ENCODE measurements at regions not wholly inside any gene's neighbourhood (a gene's known extent, or its start where the extent isn't known, plus 50 kb on each side); places are given as distances from the start of the nearest gene placed in this dataset.

DNA sequence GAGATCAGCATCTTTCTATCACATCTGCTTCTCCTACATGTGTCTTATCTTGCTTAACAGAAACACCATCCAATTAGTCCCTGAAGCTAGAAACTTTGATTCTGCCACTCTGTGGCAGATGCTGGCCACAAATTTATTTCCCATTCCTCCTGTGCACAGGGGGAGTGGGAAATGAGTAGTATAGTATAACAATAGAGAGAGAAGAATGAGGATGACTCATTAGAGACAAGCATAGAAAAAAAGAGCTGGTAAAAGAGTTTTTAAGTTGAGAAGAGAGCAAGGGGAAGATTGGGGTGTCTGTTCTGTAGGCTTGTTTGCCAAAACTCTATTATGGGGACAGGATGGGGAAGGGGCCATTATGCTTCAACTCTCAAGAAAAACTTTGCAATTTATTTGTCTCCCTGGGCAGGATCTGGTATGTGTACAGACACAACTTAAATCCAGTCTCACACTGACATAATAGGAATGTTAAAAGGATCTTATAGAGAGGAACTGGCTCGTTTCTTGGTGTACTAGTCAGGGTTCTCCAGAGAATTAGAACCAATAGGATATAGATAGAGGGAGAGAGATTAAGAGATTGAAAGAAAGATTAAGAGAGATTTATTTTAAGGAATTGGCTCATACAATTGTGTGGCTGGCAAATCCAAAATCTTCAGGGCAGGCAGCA is 142.6 kb upstream of the CPSF6 start:
- no peak for DNase-seq (ENCODE audit: low spot score)

DNA sequence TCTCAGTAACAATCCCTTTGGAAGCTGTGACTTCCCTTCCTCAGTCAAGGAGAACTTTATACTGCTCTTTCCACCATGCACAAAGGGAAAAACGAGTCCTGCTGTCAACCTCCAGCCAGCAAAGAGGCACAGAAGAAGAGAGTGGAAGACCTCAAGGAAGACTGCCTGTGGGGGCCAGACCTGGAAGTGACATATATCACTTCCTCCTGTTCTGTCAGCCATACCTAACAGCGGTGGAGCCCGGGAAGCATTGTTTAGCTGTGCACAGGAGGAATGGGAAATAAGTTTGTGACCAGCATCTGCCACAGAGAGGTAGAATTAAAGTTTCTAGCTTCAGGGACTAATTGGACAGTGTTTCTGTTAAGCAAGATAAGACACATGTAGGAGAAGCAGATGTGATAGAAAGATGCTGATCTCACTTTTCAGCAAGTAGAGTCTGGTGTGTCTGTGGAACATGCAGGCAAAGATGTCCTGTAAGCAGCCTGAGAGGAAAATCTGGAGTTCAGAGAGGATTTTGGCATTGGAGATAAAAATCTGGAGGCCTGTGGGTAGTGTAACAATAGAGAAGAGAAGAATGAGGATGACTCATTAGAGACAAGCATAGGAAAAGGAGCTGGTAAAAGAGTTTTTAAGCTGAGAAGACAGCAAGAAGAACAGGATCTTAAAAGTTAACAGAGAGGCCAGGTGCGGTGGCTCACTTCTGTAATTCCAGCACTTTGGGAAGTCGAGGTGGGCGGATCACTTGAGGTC is 141.6 kb upstream of the CPSF6 start:
- no peak for DNase-seq (ENCODE audit: low spot score)

DNA sequence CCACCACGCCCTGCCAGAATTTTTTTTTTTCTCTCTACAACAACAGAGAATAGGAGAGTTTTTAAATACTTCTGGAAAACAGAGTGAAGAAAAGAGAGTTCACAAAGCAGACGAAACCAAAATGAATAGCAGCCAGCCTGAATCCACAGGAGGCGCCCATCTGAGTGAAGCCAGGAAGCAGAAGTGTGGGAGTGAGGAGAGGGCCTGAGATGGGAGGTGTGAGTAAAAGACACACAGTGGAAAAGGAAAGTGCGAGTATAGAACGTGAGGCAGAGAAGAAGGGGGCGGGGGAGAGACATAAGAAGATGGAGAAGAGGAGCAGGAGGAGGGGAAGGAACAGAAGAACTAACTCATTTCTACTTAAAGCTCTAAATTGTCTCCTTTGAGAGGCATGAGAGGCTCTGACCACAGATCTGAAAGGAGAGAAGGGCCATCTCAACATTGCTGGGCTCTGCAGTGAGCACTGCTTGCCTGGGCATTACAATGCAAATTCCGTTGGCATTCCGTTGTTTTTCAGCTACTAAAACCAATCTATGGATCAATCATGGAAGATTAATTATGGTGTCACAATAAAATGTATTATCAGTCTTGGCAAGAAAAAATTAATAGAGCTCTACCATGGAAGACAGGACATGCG is 140.1 kb upstream of the CPSF6 start:
- no peak for DNase-seq (ENCODE audit: low spot score)

DNA sequence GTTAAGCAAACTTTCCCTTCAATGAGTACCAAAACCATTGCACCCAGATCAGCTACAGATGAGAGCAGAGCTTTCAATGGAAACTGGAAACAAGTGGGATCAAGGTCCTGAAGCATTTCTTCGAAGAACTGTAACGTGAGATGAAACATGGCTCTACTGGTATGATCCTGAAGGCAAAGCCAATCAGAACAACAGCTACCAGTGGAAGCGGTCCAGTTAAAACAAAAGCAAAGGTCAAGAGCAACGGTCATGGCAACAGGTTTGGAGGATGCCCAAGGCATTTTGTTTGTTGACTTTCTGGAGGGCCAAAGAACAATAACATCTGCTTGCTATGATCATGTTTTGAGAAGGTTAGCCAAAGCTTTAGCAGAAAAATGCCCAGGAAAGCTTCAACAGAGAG is 137.9 kb upstream of the CPSF6 start:
- no peak for DNase-seq (ENCODE audit: low spot score)

DNA sequence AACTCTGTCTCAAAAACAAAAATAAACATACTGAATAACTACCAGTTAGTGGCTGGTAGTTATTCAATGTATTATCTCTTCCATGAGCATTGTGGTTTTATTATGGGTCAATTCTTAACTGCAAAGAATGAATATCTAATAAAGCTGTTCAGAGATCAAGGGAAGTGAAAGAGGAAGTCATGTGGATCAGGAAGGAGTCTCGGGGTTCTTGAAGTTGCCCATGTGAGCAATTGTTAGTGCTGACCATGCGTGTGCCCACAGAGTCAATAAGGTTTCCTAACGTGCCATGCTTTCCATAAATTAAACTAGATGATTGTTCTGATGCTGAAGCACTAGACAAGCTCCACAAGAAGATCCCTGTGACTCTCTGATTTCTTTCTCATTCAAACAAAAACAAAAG is 136.5 kb upstream of the CPSF6 start:
- peak; percentile 33 for DNase-seq (ENCODE audit: low spot score)

DNA sequence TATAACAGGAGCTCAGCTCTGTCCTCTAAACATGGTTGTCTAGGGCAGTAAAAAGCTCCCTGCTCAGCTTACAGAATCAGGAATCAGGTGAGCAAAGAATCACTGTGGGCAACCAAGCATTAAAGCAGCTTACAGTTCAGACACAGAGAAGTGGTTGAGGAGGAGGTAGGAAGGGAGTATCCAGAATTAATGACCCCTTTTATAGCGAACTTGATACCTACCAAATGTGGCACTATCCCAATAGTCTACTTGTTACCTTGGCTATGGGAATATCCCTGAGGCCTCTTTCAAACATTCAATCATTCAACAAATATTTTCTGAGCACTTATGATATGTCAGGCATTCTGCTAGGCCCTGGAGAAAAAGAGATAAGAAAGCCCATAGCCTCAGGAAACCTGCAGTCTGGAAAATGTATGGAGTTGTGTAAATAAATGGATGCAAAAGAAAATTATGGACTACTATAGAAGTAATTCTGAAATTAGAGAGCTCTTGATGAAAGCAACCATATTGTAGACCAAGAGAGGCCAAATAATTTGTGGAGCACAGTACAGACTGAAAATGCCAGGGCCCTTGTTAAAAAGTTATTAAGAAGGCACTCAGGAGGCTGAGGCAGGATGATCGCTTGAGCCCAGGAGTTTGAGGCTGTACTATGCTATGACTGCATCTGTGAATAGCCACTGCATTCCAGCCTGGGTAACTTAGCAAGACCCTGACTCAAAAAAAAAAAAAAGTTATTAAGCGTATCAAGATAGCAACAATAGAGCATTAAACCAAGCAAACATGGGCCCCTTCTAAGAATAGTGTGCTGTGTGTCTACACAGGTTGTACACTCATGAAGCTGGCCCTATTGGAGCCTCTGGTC is 134.0 kb upstream of the CPSF6 start:
- DNase-seq (ENCODE audit: low spot score): no peak

DNA sequence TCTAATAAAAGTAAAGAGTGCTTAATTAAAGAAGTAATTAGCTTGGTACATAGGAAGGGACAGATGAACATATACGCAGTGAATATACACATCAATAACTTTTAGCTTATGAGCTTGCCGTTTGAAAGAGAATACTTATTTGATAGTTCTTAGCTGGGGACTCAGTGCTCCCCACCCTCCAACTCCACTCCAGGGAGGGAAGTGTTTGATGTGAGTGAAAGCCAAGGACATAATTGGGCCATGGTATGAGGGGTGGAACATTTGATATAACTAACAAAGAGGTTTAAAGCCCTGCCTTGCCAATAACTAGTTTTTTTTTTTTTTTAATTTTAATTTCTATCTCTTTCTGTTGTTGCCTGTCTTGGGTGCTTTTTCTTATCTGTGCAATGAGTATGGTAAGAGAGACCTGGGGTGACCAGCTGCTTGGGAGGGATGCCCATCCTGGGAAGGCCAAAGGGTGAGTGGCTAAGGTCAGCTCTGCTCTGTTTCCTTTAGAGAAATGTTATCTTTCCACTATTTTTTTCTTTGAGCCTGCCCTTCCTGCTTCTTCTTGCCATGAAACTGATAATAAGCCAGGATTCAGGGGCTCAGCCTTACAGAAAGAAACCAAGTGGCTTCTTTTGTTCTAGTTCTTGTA is 132.8 kb upstream of the CPSF6 start:
- no peak for DNase-seq (ENCODE audit: low spot score)

DNA sequence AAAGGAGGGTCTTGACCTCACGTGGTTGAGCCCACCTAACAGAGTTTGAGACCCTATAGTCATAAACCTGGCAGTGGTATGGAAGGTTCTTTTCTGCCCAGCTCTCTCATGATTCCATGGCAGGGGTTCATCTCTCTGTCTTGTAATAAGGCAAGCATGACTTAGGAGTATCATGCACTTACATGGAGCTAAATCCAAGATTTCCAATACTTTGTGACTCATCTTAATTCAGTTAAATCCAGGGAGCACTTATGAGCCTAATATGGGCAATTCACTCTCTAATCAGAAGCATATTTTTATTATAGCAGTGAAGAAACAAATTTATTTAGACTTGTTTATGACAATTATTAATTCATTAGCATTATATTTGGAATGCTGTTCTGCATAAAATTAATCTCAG is 131.8 kb upstream of the CPSF6 start:
- DNase-seq (ENCODE audit: low spot score): no peak

DNA sequence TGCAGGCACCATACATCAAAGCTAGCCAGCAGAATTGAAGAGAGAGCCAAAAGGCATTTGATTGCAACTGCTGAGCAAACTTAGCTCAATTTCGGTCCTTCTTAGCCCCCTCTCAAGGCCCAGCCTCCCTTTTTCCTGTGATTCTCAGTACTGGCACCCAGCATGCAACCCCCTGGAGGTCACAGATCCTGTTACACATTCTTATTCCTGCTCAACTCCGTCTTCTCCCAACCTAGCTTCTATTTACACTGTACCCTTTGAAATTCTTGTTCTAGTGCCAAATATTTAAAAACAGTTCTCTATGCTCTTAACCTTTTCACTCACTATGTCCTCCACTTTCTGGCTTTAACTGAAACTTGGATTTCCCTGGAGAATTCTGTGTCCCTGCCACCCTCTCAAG is 131.3 kb upstream of the CPSF6 start:
- no peak for DNase-seq (ENCODE audit: low spot score)

DNA sequence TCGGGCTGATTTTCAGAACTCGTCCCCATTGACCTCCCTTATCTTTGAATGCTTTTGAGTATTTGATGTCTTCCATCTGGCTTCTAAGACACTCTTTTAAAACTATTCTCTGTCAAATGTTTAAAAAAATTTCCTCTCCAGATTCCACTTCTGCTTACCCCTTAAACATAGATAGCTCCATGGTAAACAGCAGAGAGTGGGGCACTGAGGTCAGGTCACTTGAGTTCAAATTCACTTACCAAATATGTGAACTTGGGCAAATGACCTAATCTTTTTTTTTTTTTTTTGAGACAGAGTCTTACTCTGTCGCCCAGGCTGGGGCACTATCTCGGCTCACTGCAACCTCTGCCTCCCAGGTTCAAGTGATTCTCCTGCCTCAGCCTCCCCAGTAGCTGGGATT is 126.8 kb upstream of the CPSF6 start:
- no peak for DNase-seq (ENCODE audit: low spot score)

DNA sequence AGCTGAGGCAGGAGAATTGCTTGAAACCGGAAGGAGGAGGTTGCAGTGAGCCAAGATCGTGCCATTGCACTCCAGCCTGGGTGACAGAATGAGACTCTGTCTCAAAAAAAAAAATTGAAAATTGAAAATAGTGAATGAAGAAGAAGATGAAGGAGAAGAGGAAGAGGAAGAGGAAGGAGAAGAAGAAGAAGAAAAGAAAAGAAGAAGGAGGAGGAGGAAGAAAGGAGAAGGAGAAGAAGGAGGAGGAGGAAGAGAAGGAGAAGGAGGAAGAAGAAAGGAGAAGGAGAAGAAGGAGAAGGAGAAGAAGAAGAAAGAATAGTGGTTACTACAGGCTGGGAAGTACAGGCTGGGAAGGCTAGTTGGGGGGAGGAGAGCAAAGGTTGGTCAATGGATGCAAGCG is 124.3 kb upstream of the CPSF6 start:
- DNase-seq (ENCODE audit: low spot score): no peak

DNA sequence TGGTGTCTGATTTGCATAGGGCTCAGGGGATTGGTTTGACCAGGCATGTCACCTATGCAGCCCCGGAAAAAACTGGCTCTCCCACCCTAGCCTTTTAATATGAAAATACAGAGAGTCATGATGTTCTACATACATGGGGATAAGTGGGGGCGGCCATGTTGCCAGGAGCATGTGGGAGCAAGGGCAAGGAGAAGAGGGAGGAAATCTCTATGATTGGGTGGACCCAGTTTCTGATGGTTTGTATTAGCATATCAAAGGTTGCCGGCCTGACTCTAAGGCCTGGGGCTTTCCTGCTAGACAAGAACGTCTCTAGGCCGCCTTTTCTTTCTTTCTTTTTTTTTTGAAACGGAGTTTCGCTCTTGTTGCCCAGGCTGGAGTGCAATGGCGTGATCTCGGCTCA is 123.4 kb upstream of the CPSF6 start:
- no peak for DNase-seq (ENCODE audit: low spot score)

DNA sequence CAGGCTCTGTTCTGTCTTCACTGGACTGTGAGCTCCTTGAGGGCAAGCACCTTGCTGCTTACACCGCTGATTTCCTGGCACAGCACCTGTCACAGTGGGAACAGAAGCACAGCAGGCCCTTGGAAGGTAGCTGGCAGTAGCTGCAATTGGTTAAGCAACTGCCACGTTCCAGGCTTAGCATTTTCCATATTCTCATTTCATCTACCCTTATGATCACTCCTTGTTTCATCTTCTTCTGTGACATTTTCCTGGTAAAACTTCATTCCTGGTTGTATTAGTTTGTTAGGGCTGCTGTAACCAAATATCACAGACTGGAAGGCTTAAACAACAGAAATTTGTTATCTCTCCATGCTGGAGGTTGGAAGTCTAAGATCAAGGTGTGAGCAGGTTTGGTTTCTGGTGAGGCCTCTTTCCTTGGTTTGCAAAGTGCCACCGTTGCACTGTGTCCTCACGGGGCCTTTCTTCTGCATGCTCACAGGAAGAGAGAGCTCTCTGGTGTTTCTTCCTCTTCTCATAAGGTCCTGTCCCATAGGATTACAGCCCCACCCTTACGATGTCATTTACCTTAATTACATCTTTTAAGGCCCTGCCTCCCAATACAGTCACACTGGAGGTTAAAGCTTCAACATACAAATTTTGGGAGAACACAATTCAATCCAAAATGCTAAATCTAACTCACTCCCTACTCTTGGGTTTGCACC is 121.7 kb upstream of the CPSF6 start:
- no peak for DNase-seq (ENCODE audit: low spot score)

DNA sequence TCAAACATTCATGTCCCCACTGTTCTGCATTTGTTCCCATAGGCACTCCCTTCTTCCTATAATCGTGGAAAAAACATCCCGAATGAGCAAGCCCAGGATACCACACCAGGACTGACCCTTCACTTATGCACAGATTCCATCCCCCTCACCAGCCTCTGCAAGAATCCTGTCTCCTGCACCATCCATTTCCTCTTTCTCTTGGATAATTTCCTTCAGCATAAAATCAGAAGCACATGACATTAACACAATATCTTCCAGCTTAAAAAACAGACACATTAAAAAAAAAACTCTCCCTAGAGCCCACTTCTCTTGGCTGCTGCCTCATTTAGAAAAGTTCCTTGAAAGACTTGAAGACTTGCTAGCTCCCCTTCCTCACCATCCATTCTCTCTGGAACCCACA is 120.9 kb upstream of the CPSF6 start:
- DNase-seq (ENCODE audit: low spot score): no peak

DNA sequence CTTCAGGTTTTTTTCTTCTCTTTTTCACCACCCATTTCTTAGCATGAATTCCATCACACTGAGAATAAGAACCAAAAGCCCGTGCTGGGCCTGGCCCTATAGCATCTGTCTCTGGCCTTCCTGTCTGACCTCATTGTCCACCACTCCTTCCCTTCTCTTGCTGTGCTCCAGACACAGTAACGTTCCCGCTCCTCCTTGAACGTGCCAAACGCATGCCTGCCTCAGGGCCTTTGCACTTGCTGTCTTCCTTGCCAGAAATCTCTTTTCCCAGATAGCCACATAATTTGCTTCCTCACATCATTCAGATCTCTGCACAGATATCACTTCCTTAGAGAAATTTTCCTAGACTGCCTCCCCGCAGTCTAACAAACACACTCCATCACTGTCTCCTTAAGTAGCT is 119.6 kb upstream of the CPSF6 start:
- no peak for DNase-seq (ENCODE audit: low spot score)

DNA sequence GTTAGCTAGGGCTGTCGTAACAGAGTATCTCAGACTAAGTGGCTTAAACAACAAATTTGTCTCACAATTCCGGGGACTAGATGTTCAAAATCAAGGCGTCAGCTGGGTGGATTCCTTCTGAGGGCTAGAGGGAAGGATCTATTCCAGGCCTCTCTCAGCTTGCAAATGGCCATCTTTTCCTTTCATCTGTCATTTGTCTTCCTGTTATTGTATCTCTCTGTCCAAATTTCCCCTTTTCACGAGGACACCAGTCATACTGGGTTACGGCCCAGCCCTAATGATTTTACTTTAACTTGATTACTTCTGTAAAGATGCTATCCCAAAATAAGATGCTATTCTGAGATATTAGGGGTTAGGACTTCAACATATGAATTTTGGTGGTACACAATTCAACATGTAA is 119.0 kb upstream of the CPSF6 start:
- DNase-seq (ENCODE audit: low spot score): no peak

DNA sequence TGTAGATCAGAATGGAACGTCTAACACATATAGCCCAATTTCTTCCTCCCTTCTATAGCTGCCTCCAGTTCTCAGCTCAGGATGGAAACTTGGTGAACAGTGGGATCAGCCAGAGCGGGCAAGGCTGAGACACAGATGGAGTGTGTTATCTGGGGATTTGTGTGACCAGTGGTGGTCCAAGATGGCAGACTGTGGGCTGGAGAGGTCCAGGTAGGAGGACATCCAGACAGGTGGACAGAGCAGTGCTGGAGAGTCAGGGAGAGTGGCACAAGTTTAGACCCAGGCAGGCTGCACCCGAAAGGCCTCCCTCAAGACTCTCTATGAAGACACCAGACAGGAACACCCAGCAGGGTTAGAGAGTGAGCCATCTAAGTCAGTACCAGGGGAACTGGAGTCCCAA is 116.1 kb upstream of the CPSF6 start:
- no peak for DNase-seq (ENCODE audit: low spot score)

DNA sequence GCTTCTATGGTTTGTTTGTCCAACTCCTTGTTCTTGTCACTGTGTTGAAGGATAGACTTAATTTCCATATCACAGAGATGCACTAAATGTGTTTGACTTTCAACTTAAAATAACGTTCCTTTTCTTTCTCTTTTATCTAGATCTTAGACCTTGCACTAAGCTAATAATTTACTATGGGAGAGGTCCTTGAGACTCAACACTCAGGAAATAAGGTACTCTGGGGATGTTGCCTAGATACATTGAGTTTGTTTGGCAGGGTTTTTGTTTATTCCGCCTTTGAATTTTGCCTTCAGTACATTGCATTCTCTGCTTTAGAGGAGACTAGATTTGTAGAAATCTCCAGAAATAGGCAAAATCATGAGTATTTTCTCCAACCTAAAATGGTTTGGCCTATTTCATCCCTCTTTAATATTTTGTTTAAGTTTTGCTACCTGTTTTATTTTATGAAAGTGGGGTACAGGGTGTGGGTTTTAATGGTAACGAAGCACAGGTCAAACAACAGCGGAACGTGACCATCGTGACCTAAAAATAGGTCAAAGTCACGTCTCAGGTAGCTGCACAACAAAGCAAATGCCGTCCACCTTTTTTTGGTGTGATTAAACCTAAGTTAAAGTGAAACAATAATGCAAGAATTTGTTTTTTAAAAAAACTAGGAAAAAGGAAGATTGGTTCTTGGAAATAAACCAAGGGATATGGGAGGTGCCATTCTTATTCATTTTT is 115.3 kb upstream of the CPSF6 start:
- DNase-seq (ENCODE audit: low spot score): no peak

DNA sequence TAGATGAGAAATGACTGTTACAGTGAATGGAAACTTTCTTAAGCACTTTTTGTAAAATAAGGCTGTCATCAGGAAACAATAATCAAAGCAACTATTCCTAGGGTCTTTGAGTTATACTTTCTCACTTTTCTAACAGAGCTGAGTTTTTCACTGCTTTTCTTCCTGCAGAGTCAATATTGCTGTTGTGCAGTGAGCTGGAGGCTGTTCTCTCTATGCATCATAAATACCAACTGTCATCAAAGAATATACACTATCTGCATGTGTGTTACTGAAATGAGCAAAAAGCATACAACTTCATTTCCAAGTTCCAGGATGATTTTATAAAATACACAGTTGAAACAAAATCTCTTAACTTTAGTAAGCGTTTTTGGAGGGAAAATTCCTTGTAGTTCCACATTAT is 110.4 kb upstream of the CPSF6 start:
- no peak for DNase-seq (ENCODE audit: low spot score)

DNA sequence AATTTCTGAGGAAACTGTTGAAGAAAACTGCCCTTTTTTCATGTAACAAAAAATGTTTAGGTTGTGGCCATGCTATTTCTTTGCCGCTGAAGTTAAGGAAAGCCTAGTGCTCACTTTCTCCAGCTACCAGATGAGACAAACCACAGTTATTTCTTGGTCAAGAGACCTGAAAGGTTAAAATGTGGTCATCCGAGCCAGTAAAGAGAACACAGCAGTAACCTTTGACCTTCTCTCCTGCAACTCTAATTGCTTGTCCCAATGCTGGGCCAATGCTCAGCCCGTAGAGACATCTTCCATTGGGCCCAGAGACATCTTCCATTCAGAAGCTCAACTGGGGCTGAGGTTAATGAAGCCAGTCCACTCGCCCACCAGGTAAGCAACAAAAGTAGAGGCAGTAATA is 109.8 kb upstream of the CPSF6 start:
- DNase-seq (ENCODE audit: low spot score): no peak

DNA sequence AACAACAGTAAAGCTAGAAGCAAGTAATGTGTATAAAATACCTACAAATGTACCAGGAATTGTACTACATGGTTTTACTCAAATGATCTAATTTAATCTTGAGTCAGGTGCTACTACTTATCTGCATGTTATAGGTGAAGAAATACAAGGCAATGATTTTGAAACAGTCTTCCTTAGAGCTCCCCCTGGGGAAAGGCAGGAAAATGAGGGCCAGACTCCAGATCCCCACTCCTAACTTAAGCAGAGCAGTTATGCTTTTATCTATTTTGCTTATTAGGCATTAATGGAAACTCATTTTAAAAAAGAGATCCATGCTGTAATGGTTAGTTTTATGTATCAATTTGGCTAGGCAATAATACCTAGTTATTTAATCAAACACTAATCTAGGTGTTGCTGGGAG is 109.3 kb upstream of the CPSF6 start:
- DNase-seq (ENCODE audit: low spot score): no peak

Measured in globus pallidus (tissue), 1 donor.